SKM-1 treated with dmso at 0.1 percent for 144 hours (cell line): ENCODE measurements at regions not wholly inside any gene's neighbourhood (a gene's known extent, or its start where the extent isn't known, plus 50 kb on each side); places are given as distances from the start of the nearest gene placed in this dataset.
"Not testable (repeated sequence)": the region's sequence is repeated elsewhere in the genome, so short reads cannot be mapped to it uniquely, and the experiment has no call there.

Source experiments
- DNase-seq: peaks from one replicate; lab custom pipeline; 2025; ENCODE audit not compliant: unreplicated experiment; lab: John Stamatoyannopoulos, UW

- no peak for DNase-seq
These were observed 144.6 kb upstream of the PALS2 start for GRCh38 chr7:24428676-24429075.

DNA sequence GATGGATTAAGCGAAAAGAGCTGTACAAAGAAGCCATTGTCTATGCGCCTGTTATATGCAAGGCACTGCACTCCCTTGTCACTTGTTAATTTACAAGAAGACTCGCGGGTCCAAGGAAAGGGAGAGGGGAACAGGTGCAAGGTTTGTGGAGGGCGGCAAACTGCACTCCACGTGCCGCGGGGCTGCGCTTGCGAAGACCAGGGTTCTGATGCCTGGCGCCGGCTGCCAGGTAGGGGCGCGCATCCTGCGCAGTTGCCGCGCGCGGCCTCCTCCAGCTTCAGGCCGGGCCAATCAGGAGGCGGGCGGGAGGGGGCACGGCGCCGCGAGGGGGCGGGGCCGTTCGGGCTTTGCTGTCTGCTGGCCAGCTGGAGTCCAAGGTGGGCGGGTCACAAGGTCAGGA is 140.6 kb upstream of the PALS2 start:
- DNase-seq = no peak

DNA sequence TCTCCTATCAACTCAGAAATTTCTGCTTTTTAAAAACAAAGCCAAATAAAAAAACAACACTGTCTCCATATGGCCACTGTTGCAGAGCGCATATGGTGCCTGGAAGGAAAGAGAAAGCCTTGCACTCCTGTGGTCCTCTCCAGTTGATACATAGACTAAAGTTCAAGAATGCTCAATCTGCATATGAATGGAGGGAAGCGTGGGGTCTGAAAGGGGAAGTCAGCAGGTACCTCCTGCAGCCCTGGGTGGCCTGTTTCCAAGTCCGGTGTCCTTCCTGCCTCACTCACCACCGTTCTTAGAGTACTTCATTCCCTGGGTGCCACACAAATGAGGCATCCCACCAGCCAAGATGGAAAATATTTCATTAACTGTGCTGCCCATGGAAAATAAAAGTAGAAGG is 138.3 kb upstream of the PALS2 start:
- DNase-seq = no peak

DNA sequence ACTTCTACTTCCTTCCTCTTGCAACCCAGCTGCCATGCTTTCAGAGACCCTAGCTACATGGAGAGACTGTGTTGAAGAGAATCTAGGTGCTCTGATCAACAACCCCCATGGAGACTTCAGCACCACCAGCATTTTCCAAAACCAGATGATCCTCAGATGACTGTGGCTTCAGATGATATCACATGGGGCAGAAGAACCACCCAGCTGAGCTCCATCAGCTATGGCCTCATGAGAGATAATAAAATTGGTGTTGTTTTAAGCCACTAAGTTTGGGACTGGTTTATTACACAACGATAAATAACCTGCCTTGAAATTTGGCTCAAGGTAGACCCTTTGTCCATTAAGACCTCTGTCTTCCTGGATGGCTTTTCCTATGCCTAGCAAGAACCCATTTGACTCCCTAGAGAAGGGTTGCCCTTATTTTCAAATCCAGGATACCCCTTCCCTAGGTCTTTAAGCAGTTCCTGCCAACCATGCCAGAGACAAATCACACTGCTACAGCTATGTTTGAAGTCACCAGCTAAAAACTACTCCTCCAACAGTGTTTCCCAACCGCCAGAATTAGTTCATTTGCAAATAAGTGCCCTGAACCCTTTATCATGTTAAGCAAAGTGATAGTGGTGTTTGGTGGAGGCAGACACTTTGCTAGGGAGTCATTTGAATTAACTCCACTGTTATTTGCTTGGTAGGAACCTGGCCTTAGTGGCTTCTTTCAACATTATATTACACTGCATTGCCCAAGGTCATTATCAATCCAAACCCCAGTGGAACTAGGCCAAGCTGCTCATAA is 136.9 kb upstream of the PALS2 start:
- DNase-seq = no peak

- DNase-seq = no peak
These were observed 135.0 kb upstream of the PALS2 start for GRCh38 chr7:24438232-24438631.

- DNase-seq = not testable (repeated sequence)
These were observed 134.1 kb upstream of the PALS2 start for GRCh38 chr7:24439104-24439503.

GRCh38 chr7:24440892-24441291 is 132.4 kb upstream of the PALS2 start:
- DNase-seq = no peak

- DNase-seq = no peak
These were observed 131.8 kb upstream of the PALS2 start for GRCh38 chr7:24441314-24442027.

DNA sequence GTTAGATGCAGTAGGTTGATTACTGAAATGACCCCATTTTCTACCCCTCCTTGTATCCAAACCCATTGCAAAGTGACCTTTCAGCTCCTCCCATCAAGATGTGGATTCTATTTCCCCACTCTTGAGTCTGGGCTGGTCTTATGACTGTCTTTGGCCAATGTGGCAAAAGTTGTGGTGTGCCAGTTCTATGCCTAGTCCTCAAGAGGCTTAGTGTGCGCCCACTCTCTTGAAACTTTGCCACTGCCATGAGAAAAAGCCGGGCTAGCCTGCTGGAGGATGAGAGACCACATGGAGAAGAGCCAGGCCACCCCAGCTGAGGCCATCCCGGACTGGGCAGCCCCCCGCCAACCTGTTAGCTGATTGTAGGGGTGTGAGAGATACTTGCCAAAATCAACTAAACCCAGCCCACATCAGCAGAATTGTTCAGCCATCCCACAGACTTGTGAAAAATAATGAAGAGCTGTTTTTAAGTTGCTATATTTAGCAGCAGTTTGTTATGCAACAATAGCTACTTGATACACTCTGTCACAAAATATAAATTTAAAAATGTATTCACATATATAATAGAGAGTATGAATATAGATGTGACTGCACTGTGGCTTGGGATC is 131.0 kb upstream of the PALS2 start:
- no peak for DNase-seq

GRCh38 chr7:24444666-24445440 is 128.4 kb upstream of the PALS2 start:
- no peak for DNase-seq

- no peak for DNase-seq
These were observed 125.2 kb upstream of the PALS2 start for GRCh38 chr7:24448038-24448437.

- not testable (repeated sequence) for DNase-seq
These were observed 123.8 kb upstream of the PALS2 start for GRCh38 chr7:24449416-24449815.

- no peak for DNase-seq
These were observed 117.3 kb upstream of the PALS2 start for GRCh38 chr7:24455813-24456525.

- DNase-seq = no peak
These were observed 116.6 kb upstream of the PALS2 start for GRCh38 chr7:24456526-24457218.

GRCh38 chr7:24457219-24457558 is 116.1 kb upstream of the PALS2 start:
- no peak for DNase-seq

GRCh38 chr7:24462117-24462516 is 111.1 kb upstream of the PALS2 start:
- no peak for DNase-seq

DNA sequence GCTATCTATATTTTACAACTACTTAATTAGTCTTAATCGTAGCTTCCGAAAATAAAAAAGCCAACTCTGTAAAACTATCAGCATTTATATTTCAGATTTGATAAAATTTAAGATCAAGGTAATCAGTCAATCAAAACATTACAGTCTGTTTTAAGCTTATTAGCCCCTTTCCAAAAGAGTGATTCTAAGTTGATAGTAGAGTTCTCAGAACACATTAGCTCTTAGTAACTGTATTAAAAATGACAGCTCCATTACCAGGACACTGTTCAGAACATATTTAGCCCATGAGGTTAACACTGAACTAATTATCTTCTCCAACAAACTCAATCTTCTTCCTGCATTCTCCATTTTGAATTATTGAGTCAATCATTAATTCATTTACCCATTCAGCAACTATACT is 110.3 kb upstream of the PALS2 start:
- no peak for DNase-seq

DNA sequence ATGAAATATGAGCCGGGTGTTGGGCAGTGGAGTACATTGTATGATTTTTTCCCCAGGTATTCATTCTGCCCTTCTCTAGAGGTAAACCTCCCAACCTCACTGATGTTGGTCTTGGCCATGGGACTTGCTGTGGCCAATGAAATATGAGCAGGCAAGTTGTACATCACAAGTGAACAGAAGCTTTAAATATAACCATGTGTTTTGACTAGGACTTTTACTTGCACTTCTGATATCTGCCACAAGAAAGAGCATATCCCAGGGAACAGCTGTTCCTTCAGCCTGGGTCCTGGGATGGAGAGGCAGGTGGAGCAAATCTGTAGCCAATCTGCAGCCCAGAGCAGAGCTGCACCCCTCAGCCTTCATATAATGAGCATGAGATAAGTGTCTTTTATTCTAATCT is 109.8 kb upstream of the PALS2 start:
- no peak for DNase-seq

DNA sequence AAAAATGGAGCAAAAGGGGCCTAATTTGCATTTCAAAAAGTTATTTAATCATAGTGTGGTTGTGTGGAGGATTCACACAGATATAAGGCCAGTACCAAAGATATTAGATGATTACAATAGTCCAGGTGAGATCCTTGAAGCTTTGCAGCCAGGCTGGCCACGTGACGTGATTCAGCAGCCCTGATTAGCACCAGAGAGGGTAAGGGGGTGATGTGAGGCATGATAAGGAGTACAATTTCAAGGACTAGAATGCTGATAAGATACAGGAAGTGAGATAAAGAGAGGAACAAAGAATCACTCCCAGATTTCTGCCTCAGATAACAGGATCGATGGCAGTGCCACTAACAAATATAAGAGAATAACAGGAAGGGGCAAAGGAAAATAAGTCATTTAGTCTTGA is 108.4 kb upstream of the PALS2 start:
- no peak for DNase-seq

DNA sequence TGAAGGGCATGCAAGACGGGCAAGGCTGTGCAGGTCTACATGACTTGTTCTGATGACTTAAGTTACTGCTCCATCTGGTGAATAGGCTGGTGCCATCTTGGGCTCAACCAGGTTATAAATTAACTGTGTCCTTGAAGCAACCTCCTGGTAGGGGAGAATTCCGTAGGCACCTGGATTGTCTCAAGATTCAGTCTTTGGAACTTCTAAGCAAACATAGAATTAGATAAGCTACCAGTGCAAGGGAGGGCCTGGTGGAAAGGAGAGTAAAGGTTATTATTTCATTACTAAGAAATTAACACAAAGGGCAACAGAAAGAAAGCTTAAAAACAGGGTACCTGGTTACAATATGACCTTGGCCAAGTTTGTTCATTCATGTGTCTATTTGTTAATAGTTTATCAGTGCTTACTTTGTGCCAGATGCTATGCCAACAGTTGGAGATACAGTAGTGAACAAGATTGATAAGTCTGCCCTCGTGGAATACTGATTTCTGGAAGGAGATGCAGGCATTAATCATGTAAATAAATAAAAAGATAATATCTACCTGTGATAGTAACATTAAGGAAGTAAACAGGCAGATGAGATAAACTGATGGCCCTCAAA is 107.0 kb upstream of the PALS2 start:
- DNase-seq = no peak
